ENCODE measurements at regions not wholly inside any gene's neighbourhood (a gene's known extent, or its start where the extent isn't known, plus 50 kb on each side); places are given as distances from the start of the nearest gene placed in this dataset.

DNA sequence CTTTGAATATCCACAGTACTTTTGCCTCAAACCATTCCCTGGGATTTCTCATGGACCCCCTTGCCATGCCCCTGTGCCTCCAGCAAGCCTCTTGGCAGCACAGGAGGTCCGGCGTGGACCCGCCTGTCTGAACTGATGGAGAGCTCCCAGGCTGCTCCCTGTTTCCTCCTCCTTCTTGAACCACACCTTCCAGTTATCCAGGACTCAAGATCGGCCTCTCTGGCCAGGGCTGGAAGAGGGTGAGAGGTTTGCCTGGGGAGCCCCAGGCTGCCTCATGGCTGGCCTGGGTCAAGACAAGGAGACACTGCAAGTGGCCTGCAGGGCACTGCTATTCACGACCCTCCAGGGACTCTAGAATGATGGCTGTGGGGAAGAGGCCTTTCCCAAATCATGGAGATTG is 93.6 kb upstream of the WASF3 start:
- TF ChIP-seq MYC (IDR thresholded peaks at IDR 0.05; ENCODE audit: low read depth, low read length) = no peak
- TF ChIP-seq POLR2A (IDR thresholded peaks at IDR 0.05; ENCODE audit: extremely low read depth, insufficient read length) = no peak
- TF ChIP-seq, protein P1, sequence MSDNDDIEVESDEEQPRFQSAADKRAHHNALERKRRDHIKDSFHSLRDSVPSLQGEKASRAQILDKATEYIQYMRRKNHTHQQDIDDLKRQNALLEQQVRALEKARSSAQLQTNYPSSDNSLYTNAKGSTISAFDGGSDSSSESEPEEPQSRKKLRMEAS (IDR thresholded peaks at IDR 0.05; ENCODE audit: low read depth, low read length) = no peak
- TF ChIP-seq, protein P2, sequence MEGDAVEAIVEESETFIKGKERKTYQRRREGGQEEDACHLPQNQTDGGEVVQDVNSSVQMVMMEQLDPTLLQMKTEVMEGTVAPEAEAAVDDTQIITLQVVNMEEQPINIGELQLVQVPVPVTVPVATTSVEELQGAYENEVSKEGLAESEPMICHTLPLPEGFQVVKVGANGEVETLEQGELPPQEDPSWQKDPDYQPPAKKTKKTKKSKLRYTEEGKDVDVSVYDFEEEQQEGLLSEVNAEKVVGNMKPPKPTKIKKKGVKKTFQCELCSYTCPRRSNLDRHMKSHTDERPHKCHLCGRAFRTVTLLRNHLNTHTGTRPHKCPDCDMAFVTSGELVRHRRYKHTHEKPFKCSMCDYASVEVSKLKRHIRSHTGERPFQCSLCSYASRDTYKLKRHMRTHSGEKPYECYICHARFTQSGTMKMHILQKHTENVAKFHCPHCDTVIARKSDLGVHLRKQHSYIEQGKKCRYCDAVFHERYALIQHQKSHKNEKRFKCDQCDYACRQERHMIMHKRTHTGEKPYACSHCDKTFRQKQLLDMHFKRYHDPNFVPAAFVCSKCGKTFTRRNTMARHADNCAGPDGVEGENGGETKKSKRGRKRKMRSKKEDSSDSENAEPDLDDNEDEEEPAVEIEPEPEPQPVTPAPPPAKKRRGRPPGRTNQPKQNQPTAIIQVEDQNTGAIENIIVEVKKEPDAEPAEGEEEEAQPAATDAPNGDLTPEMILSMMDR (IDR thresholded peaks at IDR 0.05; ENCODE audit: low read depth, low read length) = no peak
- no peak for DNase-seq (ENCODE audit: low read depth)
- H3K4me3 ChIP-seq (ENCODE audit: low read depth, low read length) = no peak overlapping the region

DNA sequence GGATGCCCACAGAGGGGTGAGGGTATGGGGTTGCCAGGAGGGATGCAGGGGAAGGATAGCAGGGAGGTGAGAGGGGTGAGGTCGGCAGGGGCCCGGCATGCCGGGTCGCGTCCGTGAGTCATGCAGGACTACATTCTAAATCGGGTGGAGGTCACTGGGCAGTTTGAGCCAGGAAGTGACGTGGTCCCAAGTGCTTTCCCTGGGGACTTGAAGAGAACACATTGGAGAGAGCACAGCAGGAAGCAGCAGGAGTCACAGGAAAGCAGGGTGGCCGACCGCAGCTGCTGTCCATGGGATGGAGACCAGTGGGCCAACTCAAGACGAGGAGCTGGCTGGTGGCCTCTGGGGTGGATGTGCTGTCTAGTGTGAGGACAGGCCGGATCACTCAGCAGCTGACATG is 92.0 kb upstream of the WASF3 start:
- TF ChIP-seq POLR2A (IDR thresholded peaks at IDR 0.05; ENCODE audit: extremely low read depth, insufficient read length) (no peak), MYC (IDR thresholded peaks at IDR 0.05; ENCODE audit: low read depth, low read length) (no peak)
- TF ChIP-seq, protein P1 (IDR thresholded peaks at IDR 0.05; ENCODE audit: low read depth, low read length) = no peak
- TF ChIP-seq, protein P2 (IDR thresholded peaks at IDR 0.05; ENCODE audit: low read depth, low read length) = no peak
- H3K4me3 ChIP-seq (ENCODE audit: low read depth, low read length) = no peak overlapping the region
- DNase-seq (ENCODE audit: low read depth) = peak; percentile 35

DNA sequence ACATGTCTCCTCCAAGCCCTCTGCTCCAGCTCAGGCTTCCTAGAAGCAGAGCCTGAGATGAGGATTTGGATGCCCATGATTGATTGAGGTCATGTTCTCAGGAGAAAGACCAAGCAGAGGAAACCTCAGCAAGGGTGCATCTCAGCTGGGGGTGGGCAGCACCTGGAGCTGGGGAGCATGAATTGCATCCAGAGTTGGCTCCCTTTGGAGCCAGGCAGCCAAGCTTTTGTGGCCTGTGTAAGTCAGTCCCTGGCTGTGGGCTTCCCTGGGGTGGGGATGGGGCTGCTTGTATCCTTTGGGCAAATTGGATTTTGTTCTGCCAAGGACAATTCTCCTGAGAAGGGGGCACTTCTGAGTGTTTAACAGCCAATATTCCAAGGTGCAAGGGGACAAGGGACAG is 91.5 kb upstream of the WASF3 start:
- no peak for TF ChIP-seq MYC (IDR thresholded peaks at IDR 0.05; ENCODE audit: low read depth, low read length)
- TF ChIP-seq, protein P1 (IDR thresholded peaks at IDR 0.05; ENCODE audit: low read depth, low read length) = no peak
- TF ChIP-seq, protein P2 (IDR thresholded peaks at IDR 0.05; ENCODE audit: low read depth, low read length) = no peak
- H3K4me3 ChIP-seq (ENCODE audit: low read depth, low read length) = no peak overlapping the region
- DNase-seq (ENCODE audit: low read depth) = no peak

DNA sequence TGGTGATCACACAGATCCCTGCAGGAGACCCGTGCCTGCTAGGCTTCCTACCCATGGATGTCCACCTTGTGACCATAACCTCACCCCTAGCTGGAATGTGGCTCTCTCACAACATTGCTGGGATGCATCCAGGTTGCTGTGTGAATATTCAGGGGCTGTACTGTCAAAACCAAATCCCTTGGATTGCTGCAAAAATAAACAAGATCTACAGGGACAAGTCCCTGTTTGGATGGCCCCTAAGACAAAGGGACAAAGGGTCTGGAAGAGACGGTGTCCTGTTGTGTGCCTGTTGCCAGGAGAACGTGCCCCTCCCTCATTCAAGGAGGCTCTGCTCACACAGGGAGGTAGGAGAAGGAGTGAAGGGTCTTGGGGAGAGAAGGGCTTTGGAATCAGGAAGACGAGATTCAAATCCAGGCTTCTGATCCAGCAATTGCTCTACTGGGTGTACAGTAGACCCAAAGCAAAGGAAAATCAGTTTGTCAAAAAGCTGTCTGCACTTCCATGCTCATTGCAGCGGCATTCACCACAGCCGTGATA is 89.2 kb upstream of the WASF3 start:
- TF ChIP-seq MYC (IDR thresholded peaks at IDR 0.05; ENCODE audit: low read depth, low read length) (no peak), POLR2A (IDR thresholded peaks at IDR 0.05; ENCODE audit: extremely low read depth, insufficient read length) (no peak)
- TF ChIP-seq, protein P1 (IDR thresholded peaks at IDR 0.05; ENCODE audit: low read depth, low read length) = no peak
- TF ChIP-seq, protein P2 (IDR thresholded peaks at IDR 0.05; ENCODE audit: low read depth, low read length) = no peak
- DNase-seq (ENCODE audit: low read depth) = no peak
- H3K4me3 ChIP-seq (ENCODE audit: low read depth, low read length) = no peak overlapping the region

DNA sequence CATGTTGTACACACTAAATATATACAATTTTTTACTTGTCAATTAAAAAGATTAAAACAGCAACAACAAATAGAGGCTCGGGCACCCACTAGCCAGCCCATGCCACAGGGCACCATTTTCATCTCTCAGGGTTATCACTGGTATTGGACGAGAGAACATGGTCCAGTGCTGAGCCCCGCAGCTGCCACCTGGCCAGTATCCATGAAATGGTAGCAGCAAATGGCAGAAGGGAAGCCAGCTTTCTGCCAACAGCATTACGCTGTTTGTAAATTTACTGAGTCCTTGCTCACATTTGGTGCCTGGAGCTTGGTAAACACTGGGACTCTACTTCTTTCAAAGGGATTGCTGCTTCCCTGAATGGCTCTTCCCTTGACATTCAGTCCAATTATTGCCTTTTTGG is 87.9 kb upstream of the WASF3 start:
- no peak for DNase-seq (ENCODE audit: low read depth)

More for the DNA sequence above, 87.9 kb upstream of the WASF3 start:
- H3K4me3 ChIP-seq (ENCODE audit: low read depth, low read length) = no peak overlapping the region
- TF ChIP-seq, protein P1 (IDR thresholded peaks at IDR 0.05; ENCODE audit: low read depth, low read length) = no peak
- TF ChIP-seq, protein P2 (IDR thresholded peaks at IDR 0.05; ENCODE audit: low read depth, low read length) = no peak
- TF ChIP-seq MYC (IDR thresholded peaks at IDR 0.05; ENCODE audit: low read depth, low read length) = no peak
- no peak for TF ChIP-seq POLR2A (IDR thresholded peaks at IDR 0.05; ENCODE audit: extremely low read depth, insufficient read length)

Data from NB4 (cell line).